GM12874 (cell line): ENCODE measurements at regions not wholly inside any gene's neighbourhood (a gene's known extent, or its start where the extent isn't known, plus 50 kb on each side); places are given as distances from the start of the nearest gene placed in this dataset.

Experiments used
- TF ChIP-seq, protein P1 (sequence below): IDR thresholded peaks from 2 replicates; pipeline ENCODE4 v1.5.1; 2011; ENCODE audit warnings: low read depth, mild to moderate bottlenecking, control low read depth, low read length, moderate library complexity; ENCODE audit not compliant: insufficient read depth

DNA sequence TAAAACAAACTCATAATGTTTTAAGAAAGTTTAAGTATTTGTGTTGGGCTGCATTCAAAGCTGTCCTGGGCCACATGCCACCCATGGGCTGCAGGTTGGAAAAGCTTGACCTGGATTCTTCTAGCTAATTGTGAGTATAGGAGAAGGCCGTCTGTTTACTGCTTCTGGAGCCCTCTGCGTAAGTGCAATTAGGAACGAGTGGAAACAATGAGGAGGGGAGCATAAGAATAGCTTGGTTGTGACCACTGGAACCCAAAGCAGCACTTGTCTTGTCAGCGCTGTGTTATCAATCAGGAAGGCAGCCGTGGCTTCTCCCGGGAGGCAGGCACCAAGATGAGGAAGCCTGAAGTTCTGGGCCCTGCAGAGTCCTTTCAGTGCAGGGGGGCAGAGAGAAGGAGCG lies 110.4 kb upstream of the MBNL2 start:
- TF ChIP-seq, protein P1, sequence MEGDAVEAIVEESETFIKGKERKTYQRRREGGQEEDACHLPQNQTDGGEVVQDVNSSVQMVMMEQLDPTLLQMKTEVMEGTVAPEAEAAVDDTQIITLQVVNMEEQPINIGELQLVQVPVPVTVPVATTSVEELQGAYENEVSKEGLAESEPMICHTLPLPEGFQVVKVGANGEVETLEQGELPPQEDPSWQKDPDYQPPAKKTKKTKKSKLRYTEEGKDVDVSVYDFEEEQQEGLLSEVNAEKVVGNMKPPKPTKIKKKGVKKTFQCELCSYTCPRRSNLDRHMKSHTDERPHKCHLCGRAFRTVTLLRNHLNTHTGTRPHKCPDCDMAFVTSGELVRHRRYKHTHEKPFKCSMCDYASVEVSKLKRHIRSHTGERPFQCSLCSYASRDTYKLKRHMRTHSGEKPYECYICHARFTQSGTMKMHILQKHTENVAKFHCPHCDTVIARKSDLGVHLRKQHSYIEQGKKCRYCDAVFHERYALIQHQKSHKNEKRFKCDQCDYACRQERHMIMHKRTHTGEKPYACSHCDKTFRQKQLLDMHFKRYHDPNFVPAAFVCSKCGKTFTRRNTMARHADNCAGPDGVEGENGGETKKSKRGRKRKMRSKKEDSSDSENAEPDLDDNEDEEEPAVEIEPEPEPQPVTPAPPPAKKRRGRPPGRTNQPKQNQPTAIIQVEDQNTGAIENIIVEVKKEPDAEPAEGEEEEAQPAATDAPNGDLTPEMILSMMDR: no peak

DNA sequence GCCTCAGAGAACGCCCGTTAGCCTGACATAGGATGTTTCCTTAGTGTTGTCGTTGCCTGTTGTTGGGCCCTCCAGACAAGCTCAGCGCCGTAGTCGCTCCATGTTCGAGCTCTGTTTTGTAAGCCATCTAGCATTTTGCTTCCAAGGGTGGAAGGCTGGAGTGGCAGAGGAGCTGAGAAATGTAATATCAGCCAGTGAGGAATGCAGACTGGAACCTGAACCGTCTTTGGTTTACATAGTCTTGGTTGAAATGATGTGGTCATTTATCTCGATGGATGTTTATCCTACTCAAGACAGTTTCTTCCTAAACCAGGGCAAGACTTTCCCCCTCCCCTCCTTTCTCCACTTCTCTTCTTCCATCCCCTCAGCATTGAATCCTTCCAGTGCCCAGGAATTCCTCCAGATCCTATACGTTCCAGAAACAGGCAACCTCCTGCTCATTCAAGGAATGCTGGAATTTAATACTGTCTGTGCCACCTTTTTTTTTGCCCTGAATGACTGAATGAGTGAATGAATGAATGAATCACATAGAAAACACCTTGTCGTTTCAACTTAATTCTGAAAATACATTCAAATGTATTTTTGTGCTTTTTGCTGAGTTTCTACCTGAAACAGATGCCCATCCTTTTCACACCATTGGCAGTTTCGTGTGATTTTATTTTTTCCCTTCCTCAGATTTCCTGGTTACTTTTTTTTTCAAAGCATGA lies 109.5 kb upstream of the MBNL2 start:
- TF ChIP-seq, protein P1: no peak

DNA sequence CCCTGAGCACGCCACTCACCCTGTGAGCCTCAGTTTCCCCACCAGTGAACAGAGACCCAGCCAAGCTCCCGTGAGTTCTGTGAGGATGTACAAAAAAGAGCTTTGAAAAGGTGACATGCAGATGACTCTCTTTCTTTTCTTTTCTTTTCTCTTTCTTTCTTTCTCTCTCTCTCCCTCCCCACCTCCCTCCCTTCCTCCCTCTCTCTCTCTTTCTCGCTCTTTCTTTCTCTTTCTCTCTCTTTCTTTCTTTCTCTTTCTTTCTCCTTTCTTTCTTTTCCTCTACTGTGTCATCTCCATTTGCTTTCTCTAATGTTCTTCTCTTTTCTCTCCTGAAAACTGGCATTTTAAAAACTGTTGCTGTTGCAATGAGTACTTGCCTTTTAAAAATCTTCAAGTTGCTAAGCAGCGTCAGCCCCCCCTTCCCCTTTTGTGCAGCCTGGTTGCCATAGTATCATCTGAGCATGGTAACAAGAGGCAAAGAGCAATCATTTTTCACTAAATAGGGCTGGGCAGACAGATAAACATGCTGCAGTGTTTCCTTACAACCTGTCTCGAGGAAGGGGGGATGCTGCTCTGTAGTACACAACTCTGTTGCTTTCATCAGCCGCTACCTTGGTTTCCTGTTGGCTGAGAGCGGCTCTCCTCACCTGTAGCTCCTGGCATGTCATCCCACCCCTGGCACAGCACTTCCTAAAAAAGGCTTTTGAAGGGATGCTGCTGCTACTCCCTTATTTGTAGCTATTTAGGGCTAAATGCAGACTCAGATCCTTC lies 108.7 kb upstream of the MBNL2 start:
- TF ChIP-seq, protein P1: no peak

DNA sequence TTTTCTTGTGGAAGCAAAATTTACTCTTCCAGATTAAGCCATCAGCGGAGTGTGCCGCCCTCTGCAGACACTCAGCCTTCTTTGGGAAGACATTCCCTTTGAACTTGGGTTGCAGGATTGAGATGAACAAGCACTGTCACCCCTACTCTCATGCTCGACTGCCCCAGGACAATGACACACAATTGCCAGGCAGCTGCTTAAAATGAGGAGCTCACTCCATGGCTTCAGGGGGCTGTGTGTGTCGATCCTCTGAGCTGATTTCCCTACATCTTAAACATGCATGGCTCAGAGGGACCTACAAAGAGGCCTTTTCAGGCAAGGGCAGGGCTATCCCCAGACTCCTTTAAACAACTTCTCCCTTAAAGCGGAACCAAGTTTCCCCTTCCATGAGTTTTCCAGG lies 107.5 kb upstream of the MBNL2 start:
- TF ChIP-seq, protein P1: no peak

DNA sequence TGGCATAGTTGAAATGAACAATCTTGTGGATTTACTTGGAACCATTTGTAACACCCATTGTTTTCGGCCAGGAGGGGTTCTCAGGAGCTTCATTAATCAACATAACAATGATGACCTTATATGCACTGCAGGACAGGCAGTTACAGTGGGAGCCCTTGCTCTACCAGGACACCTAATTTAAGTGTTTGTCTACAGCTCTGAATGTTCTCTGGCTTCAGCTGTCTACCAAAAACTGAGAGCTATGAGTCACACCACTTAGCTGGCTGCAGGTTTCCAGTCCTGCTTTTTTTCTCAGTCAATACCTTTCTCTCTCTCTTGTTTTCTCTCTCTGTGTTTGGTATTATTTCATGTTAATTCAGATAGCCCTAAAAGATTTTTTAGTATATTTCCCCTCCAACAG lies 105.4 kb upstream of the MBNL2 start:
- TF ChIP-seq, protein P1: no peak

DNA sequence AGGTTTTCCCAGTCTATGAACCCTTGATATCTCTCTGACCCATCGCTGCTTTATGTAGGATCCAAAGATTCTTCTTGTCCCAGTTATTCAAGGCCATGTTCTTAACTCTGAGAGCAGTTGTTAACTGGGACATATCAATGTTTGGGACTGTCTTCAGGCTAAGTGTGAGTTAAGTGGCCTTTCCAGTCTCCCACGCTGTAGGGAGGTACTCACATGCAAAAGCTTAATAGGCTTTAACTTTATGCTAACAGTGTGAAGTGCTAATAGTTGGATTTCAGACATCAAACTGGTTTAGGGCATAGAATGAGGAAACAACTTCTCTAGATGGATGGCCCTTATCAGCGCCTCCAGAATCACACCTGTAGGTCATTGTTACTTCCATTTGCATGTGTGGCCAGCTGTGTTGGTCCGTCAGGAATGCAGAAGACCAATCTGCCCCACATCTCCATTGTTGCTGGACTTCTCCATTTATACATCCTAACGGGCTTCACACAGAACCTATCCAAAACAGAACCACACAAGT lies 104.7 kb upstream of the MBNL2 start:
- TF ChIP-seq, protein P1: no peak

DNA sequence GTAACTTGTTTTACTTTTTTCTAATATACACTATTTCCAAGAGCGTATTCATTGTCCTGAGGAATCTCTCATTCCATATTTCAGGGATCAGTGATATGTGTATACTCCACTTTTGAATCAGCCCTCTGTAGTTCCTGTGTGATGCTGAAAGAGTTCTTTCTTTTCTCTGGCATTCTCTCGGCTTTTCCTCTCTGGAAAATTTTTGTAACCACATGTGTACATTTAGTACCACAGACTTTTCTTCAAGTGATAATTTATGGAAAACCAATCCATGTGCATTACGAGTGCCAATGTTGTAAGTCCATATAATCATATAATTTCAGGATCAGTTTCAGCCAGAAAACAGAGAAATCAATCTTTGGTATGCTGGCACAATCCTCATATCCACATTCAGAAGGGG lies 102.2 kb upstream of the MBNL2 start:
- TF ChIP-seq, protein P1: no peak
